SU-DHL-6 (cell line): ENCODE measurements at regions not wholly inside any gene's neighbourhood (a gene's known extent, or its start where the extent isn't known, plus 50 kb on each side); places are given as distances from the start of the nearest gene placed in this dataset.

ENCODE experiments used
- H2AFZ ChIP-seq: fragments of 200-600 bp; sonication (generic); 2 replicates; pipeline ENCODE4 v1.6.1; 2014; ENCODE audit warnings: low read depth, mild to moderate bottlenecking, moderate library complexity, mixed read lengths, antibody characterized with exemption, low read length; ENCODE audit not compliant: severe bottlenecking
- H3F3A ChIP-seq: fragments of 200-600 bp; shearing (Covaris generic); 2 replicates; pipeline ENCODE4 v1.6.0; 2016; ENCODE audit warnings: antibody characterized with exemption, mild to moderate bottlenecking; ENCODE audit not compliant: insufficient read depth
- H3K27ac ChIP-seq: fragments of 200-600 bp; sonication (generic); 2 replicates; pipeline ENCODE4 v1.5.1; 2016; ENCODE audit warnings: low read depth, mild to moderate bottlenecking, low read length, moderate library complexity, mixed read lengths
- H3K27me3 ChIP-seq: fragments of 200-600 bp; sonication (generic), shearing (Covaris generic); 2 replicates; pipeline ENCODE4 v1.6.0; 2014; ENCODE audit warnings: mild to moderate bottlenecking, low read length
- H3K36me3 ChIP-seq: fragments of 200-600 bp; sonication (generic); 2 replicates; pipeline ENCODE4 v1.6.1; 2014; ENCODE audit warnings: mild to moderate bottlenecking, low read length, mixed read lengths
- H3K4me2 ChIP-seq: fragments of 300-600, 200-600 bp; shearing (Covaris generic), sonication (generic); 2 replicates; pipeline ENCODE4 v1.6.0; 2014; ENCODE audit warnings: low read length, low read depth, mild to moderate bottlenecking; ENCODE audit not compliant: poor library complexity, severe bottlenecking
- H3K4me3 ChIP-seq: fragments of 200-600 bp; sonication (generic); 2 replicates; pipeline ENCODE4 v1.5.1; 2014; ENCODE audit warnings: antibody characterized with exemption, low read length, mild to moderate bottlenecking, mixed read lengths; ENCODE audit not compliant: insufficient read depth, poor library complexity, severe bottlenecking
- H3K79me2 ChIP-seq: fragments of 200-600 bp; sonication (generic); 2 replicates; pipeline ENCODE4 v1.6.1; 2014; ENCODE audit warnings: mild to moderate bottlenecking, low read length, moderate library complexity; ENCODE audit not compliant: insufficient read depth
- H3K9ac ChIP-seq: fragments of 200-600 bp; sonication (generic); 2 replicates; pipeline ENCODE4 v1.7.0; 2014; ENCODE audit warnings: mild to moderate bottlenecking, low read length
- H3K9me2 ChIP-seq: fragments of 200-600 bp; sonication (generic); replicated peaks from 2 replicates; pipeline ENCODE4 v1.6.1; 2014; ENCODE audit warnings: low read length; ENCODE audit not compliant: insufficient read depth
- H3K9me3 ChIP-seq: fragments of 200-600 bp; sonication (generic); 2 replicates; pipeline ENCODE4 v1.6.1; 2014; ENCODE audit warnings: low read length, mixed read lengths; ENCODE audit not compliant: insufficient read depth
- H4K20me1 ChIP-seq: fragments of 200-600 bp; sonication (generic); 2 replicates; pipeline ENCODE4 v1.6.1; 2014; ENCODE audit warnings: low read depth, mild to moderate bottlenecking, antibody characterized with exemption, low read length, moderate library complexity, mixed read lengths
- EZH2phosphoT487 ChIP-seq: fragments of 200-600 bp; sonication (generic), shearing (Covaris generic); conservative IDR thresholded peaks from 2 replicates; pipeline ENCODE4 v1.6.1; 2018; ENCODE audit warnings: mild to moderate bottlenecking, antibody characterized with exemption, low read length, moderate library complexity, mixed read lengths
- TF ChIP-seq, protein P1 (sequence below): fragments of 200-600 bp; sonication (generic); IDR thresholded peaks from one replicate; pipeline ENCODE4 v1.5.1; 2017; ENCODE audit warnings: antibody characterized with exemption, mild to moderate bottlenecking, low read length, moderate library complexity; ENCODE audit not compliant: insufficient read depth, poor library complexity, severe bottlenecking

DNA sequence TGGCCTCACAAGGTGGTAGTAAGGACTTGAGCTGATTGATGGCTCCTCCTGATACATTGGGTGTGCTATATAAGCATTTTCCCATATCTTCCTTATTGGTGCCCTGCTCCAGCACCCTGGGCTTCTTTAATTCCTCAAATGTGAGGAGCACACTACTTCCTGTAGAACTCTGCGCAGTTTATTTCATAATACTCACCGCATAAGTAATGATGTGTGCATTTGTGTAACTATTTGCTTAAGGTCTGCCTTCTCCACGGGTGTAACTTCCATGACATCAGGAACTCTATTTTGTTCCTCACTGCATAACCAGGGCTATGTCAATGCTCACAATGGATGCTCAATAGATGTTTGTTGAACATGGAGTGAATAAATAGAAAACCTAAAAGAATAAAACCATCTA lies 392.2 kb downstream of the SEC23A start:
- H3K27me3 ChIP-seq = no peaks in the 10 kb centered on the region
- H3K9me3 ChIP-seq = no peaks in the 10 kb centered on the region
- no peaks in the 10 kb centered on the region for H3F3A ChIP-seq
- TF ChIP-seq, protein P1, sequence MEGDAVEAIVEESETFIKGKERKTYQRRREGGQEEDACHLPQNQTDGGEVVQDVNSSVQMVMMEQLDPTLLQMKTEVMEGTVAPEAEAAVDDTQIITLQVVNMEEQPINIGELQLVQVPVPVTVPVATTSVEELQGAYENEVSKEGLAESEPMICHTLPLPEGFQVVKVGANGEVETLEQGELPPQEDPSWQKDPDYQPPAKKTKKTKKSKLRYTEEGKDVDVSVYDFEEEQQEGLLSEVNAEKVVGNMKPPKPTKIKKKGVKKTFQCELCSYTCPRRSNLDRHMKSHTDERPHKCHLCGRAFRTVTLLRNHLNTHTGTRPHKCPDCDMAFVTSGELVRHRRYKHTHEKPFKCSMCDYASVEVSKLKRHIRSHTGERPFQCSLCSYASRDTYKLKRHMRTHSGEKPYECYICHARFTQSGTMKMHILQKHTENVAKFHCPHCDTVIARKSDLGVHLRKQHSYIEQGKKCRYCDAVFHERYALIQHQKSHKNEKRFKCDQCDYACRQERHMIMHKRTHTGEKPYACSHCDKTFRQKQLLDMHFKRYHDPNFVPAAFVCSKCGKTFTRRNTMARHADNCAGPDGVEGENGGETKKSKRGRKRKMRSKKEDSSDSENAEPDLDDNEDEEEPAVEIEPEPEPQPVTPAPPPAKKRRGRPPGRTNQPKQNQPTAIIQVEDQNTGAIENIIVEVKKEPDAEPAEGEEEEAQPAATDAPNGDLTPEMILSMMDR = no peak
- no peak for TF ChIP-seq EZH2phosphoT487
- no peaks in the 10 kb centered on the region for H3K79me2 ChIP-seq
- H3K4me3 ChIP-seq = no peak overlapping the region
- H3K4me2 ChIP-seq = no peak overlapping the region
- no peaks in the 10 kb centered on the region for H4K20me1 ChIP-seq
- no peak overlapping the region for H3K9ac ChIP-seq
- no peak overlapping the region for H3K27ac ChIP-seq
- H3K9me2 ChIP-seq = no peaks in the 10 kb centered on the region
- no peak overlapping the region for H2AFZ ChIP-seq
- H3K36me3 ChIP-seq = no peaks in the 10 kb centered on the region

DNA sequence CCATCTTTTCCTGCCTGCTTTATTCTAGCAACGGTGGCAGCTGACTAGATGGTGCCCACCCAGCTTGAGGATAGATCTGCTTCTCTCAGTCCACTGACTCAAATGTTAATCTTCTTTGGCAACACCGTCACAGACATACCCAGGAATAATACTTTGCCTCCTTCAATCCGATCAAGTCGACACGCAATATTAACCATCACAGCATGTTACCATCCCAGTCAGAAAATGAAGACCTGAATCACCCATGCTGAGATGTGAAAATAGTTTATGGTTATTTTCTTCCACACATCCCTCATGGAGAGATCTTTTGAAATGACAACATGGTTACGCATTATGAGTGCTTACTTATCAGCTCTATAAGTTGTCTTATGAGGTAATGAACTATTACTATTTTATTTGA lies 392.8 kb downstream of the SEC23A start:
- no peak for TF ChIP-seq EZH2phosphoT487
- TF ChIP-seq, protein P1 = no peak
- Histone ChIP-seq H3K27me3 (no peaks in the 10 kb centered on the region), H3K27ac (no peak overlapping the region), H4K20me1 (no peaks in the 10 kb centered on the region), H3K9ac (no peak overlapping the region), H3K9me3 (no peaks in the 10 kb centered on the region), H3K9me2 (no peaks in the 10 kb centered on the region), H3K79me2 (no peaks in the 10 kb centered on the region), H3K4me3 (no peak overlapping the region), H2AFZ (no peak overlapping the region), H3K36me3 (no peaks in the 10 kb centered on the region), H3K4me2 (no peak overlapping the region), H3F3A (no peaks in the 10 kb centered on the region)

DNA sequence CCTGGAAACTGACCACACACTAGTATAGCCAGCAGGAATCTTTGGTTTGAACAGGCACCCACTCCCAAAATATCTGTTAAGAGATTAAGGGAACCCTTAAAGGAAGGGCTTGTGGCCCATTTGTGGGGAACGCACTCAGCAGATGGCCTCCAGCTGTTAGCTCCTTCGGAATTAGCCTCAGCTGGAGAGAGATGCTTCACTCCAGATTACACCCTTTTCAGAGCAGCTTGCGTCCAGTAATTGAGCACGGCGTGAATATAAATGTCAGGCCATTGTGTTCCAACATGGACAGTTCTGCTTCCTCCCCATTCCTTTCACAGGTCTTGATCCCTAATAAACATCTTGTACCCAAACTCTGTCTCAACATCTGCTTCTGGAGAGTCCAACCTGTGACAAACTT lies 397.8 kb downstream of the SEC23A start:
- no peak overlapping the region for H3K27ac ChIP-seq
- H3K4me2 ChIP-seq = no peak overlapping the region
- no peaks in the 10 kb centered on the region for H3F3A ChIP-seq
- no peaks in the 10 kb centered on the region for H3K9me3 ChIP-seq
- H3K27me3 ChIP-seq = no peaks in the 10 kb centered on the region
- H3K4me3 ChIP-seq = no peak overlapping the region
- TF ChIP-seq EZH2phosphoT487 = no peak
- TF ChIP-seq, protein P1 = no peak
- no peaks in the 10 kb centered on the region for H3K79me2 ChIP-seq
- no peaks in the 10 kb centered on the region for H3K36me3 ChIP-seq
- H3K9ac ChIP-seq = no peak overlapping the region
- H3K9me2 ChIP-seq = no peaks in the 10 kb centered on the region
- H4K20me1 ChIP-seq = no peaks in the 10 kb centered on the region
- H2AFZ ChIP-seq = no peak overlapping the region
